DND-41 (cell line): ENCODE measurements at regions not wholly inside any gene's neighbourhood (a gene's known extent, or its start where the extent isn't known, plus 50 kb on each side); places are given as distances from the start of the nearest gene placed in this dataset.

ENCODE experiments used
- ATAC-seq: fragments of 200-7000 bp; cut with Tn5 transposase; 3 replicates; pipeline ENCODE4 v1.9.1; 2021; ENCODE audit warnings: low read depth; ENCODE audit not compliant: insufficient read depth
- DNase-seq: peaks from one replicate; pipeline ENCODE4 v3.0.0-alpha.2; 2020
- H2AFZ ChIP-seq: 2 replicates; pipeline ENCODE4 v1.6.0; 2012; ENCODE audit warnings: low read depth, low read length
- H3K27ac ChIP-seq: 2 replicates; pipeline ENCODE4 v1.5.1; 2012; ENCODE audit warnings: low read length, inconsistent platforms
- H3K27me3 ChIP-seq: fragments of 200-600 bp; sonication (generic); 2 replicates; pipeline ENCODE4 v1.6.0; 2012; ENCODE audit warnings: low read length, mild to moderate bottlenecking, inconsistent platforms; ENCODE audit not compliant: insufficient read depth, poor library complexity
- H3K36me3 ChIP-seq: 2 replicates; pipeline ENCODE4 v1.5.1; 2012; ENCODE audit warnings: low read length, inconsistent platforms; ENCODE audit not compliant: insufficient read depth
- H3K4me1 ChIP-seq: 2 replicates; pipeline ENCODE4 v1.5.1; 2012; ENCODE audit warnings: mild to moderate bottlenecking, low read length; ENCODE audit not compliant: insufficient read depth
- H3K4me2 ChIP-seq: 2 replicates; pipeline ENCODE4 v1.6.0; 2012; ENCODE audit warnings: mild to moderate bottlenecking, moderate library complexity, low read length, inconsistent platforms; ENCODE audit not compliant: insufficient read depth
- H3K4me3 ChIP-seq, 2 experiments: fragments of 200-600 bp in 1 of 2; shearing (Covaris generic) in 1 of 2; 2 replicates each; pipeline ENCODE4 v1.5.1; 2012 to 2016; ENCODE audit warnings: inconsistent platforms in 2 of 2, low read length in 2 of 2, mild to moderate bottlenecking in 2 of 2, low read depth in 1 of 2, moderate library complexity in 1 of 2
- H3K79me2 ChIP-seq: 2 replicates; pipeline ENCODE4 v1.6.0; 2012; ENCODE audit warnings: low read length, inconsistent platforms; ENCODE audit not compliant: insufficient read depth
- H3K9ac ChIP-seq: 2 replicates; pipeline ENCODE4 v1.6.0; 2012; ENCODE audit warnings: low read depth, mild to moderate bottlenecking, inconsistent platforms, low read length, moderate library complexity
- H3K9me3 ChIP-seq: 2 replicates; pipeline ENCODE4 v1.5.1; 2012; ENCODE audit warnings: low read length, moderate library complexity, mild to moderate bottlenecking, inconsistent platforms; ENCODE audit not compliant: insufficient read depth, severe bottlenecking
- H4K20me1 ChIP-seq: 2 replicates; pipeline ENCODE4 v1.6.0; 2012; ENCODE audit warnings: low read length; ENCODE audit not compliant: insufficient read depth
- EZH2 ChIP-seq: IDR thresholded peaks from 3 replicates; pipeline ENCODE4 v1.6.1; 2012; ENCODE audit warnings: borderline replicate concordance, low read depth, mild to moderate bottlenecking, moderate library complexity, low read length, inconsistent platforms; ENCODE audit not compliant: severe bottlenecking
- TF ChIP-seq, protein P1 (sequence below): IDR thresholded peaks from 2 replicates; pipeline ENCODE4 v1.5.1; 2012; ENCODE audit warnings: borderline replicate concordance, low read length, moderate library complexity, mild to moderate bottlenecking; ENCODE audit not compliant: poor library complexity, severe bottlenecking; ENCODE audit errors: extremely low read depth

DNA sequence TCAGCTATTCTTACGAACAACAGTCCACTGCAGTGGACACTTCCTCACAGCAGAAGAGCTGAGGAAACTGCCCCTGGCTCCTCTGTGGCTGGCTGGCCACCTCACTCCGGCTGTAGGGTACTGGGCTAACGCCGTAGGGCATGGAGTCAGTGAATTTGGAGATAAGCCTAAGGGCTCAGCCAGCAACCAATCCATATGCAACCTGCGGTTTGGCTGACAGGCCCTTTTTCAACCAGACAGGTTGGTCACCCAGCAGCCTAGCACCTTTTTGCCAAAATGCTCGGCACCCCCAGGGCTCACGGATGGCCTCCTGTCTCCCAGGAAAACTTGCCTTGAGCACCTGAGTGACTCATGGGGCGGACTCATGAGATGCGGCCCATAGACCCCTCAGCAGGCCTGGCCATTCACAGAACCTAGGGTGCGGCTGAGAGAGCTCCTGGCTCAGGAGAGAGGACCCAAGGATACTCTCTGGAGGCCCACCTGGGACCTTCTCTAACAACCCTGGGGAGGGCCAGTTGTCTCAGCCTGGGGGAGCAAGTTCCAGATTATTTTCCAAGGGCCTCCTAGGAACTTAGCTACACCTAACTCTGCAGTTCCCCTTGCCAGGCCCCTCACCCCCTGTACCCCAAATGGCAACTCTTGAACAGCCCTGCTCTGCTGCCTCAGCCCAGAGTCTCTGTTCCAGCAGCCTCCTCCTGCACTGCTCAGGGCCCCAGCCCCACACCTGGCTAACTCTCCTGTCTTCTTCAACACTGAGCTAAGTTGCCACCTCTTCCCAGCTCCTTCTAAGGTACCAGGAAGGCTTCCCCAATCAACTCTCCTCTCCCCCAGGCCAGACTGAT, 252.1 kb downstream of the CYP26B1 start:
- Histone ChIP-seq H3K4me2 (no peak overlapping the region), H3K27me3 (no peaks in the 10 kb centered on the region), H3K36me3 (no peaks in the 10 kb centered on the region), H3K27ac (no peak overlapping the region), H3K9me3 (no peaks in the 10 kb centered on the region), H3K4me3 (no peak overlapping the region), H3K9ac (no peak overlapping the region), H3K4me1 (no peaks in the 10 kb centered on the region), H4K20me1 (no peaks in the 10 kb centered on the region), H3K79me2 (no peaks in the 10 kb centered on the region), H2AFZ (no peak overlapping the region)
- ATAC-seq (no peak), DNase-seq (no peak)
- no peak for TF ChIP-seq EZH2
- TF ChIP-seq, protein P1, sequence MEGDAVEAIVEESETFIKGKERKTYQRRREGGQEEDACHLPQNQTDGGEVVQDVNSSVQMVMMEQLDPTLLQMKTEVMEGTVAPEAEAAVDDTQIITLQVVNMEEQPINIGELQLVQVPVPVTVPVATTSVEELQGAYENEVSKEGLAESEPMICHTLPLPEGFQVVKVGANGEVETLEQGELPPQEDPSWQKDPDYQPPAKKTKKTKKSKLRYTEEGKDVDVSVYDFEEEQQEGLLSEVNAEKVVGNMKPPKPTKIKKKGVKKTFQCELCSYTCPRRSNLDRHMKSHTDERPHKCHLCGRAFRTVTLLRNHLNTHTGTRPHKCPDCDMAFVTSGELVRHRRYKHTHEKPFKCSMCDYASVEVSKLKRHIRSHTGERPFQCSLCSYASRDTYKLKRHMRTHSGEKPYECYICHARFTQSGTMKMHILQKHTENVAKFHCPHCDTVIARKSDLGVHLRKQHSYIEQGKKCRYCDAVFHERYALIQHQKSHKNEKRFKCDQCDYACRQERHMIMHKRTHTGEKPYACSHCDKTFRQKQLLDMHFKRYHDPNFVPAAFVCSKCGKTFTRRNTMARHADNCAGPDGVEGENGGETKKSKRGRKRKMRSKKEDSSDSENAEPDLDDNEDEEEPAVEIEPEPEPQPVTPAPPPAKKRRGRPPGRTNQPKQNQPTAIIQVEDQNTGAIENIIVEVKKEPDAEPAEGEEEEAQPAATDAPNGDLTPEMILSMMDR, result no peak

DNA sequence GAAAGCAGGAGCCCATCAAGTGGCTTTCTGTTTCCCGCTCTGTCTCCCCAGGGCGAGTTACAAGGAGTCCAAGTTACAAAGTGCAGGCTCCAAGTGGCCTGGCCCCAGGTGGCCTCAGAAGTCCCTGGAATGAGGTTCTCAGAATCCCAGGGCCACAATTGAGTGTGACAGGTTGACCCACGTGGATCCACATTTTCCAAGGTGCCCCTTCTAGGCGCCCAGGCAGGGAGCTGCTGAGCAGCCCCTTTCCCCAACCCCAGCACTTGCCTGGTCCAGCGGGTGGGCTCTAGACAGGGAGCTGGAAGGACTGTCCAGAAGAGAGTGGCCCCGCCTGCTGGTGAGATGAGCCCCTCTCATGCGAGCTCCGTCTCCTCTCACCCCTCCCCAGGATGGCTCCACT, 253.4 kb downstream of the CYP26B1 start:
- no peak for DNase-seq
- no peaks in the 10 kb centered on the region for H3K4me1 ChIP-seq
- no peak overlapping the region for H3K9ac ChIP-seq
- H3K79me2 ChIP-seq, result no peaks in the 10 kb centered on the region
- H3K27ac ChIP-seq, result no peak overlapping the region
- no peaks in the 10 kb centered on the region for H3K27me3 ChIP-seq
- ATAC-seq, result no peak
- no peak overlapping the region for H2AFZ ChIP-seq
- no peak overlapping the region for H3K4me2 ChIP-seq
- H3K9me3 ChIP-seq, result no peaks in the 10 kb centered on the region
- H4K20me1 ChIP-seq, result no peaks in the 10 kb centered on the region
- H3K36me3 ChIP-seq, result no peaks in the 10 kb centered on the region
- H3K4me3 ChIP-seq, result no peak overlapping the region
- TF ChIP-seq, protein P1, result no peak
- no peak for TF ChIP-seq EZH2

DNA sequence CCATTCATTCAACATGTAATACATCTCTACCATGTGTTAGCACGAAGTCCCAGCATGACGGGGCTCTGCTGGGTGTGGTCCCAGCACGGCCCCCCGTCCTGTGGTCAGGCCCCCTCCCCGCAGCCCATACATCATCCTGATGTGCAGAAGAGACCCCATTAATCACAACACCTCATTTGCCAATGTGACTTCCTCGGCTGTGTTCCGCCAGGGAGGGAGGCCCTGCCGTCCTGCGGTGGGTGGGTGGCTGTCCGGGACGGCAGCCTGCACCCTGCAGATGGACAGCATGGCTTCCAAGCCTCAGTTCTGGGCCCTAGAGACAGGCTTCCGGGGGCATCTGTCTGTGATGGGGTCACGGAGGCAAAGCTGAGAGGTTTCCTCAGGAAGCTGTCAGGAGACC, 254.0 kb downstream of the CYP26B1 start:
- TF ChIP-seq EZH2, result no peak
- TF ChIP-seq, protein P1, result no peak
- no peak for DNase-seq
- H3K4me1 ChIP-seq, result no peaks in the 10 kb centered on the region
- no peak overlapping the region for H3K4me3 ChIP-seq
- no peaks in the 10 kb centered on the region for H3K79me2 ChIP-seq
- no peaks in the 10 kb centered on the region for H3K36me3 ChIP-seq
- no peak overlapping the region for H3K27ac ChIP-seq
- no peaks in the 10 kb centered on the region for H3K9me3 ChIP-seq
- no peaks in the 10 kb centered on the region for H4K20me1 ChIP-seq
- no peak overlapping the region for H3K9ac ChIP-seq
- H3K27me3 ChIP-seq, result no peaks in the 10 kb centered on the region
- ATAC-seq, result no peak
- no peak overlapping the region for H2AFZ ChIP-seq
- H3K4me2 ChIP-seq, result no peak overlapping the region
